ENCODE measurements at regions not wholly inside any gene's neighbourhood (a gene's known extent, or its start where the extent isn't known, plus 50 kb on each side); places are given as distances from the start of the nearest gene placed in this dataset.
"Not testable (repeated sequence)": the region's sequence is repeated elsewhere in the genome, so short reads cannot be mapped to it uniquely, and the experiment has no call there.

GRCh38 chr22:48417225-48418070 is 1410.2 kb downstream of the BRD1 start:
- Histone ChIP-seq H4K20me1 (no peaks in the 10 kb centered on the region; a peak in 1 of 22 replicates), H3K4me3 (no peak overlapping the region), H3K9ac (no peak overlapping the region), H3K27ac (no peak overlapping the region), H3K4me1 (peaks cover 0 to 11% (median 5%) of the 10 kb centered on the region in 10 experiments; a peak in 9 of 20 replicates), H3K9me3 (replicated peaks in 1 of 11) (no peaks in the 10 kb centered on the region), H3K27me3 (no peaks in the 10 kb centered on the region), H3K36me3 (no peaks in the 10 kb centered on the region), H3K4me2 (no peak overlapping the region)
- TF ChIP-seq Cebpa-rat (IDR thresholded peaks at IDR 0.05), result no peak

- H3K27ac ChIP-seq, result no peak overlapping the region
- H3K27me3 ChIP-seq, result no peaks in the 10 kb centered on the region
- no peaks in the 10 kb centered on the region for H3K9me3 ChIP-seq (replicated peaks in 1 of 11)
- no peaks in the 10 kb centered on the region for H3K36me3 ChIP-seq
- H3K9ac ChIP-seq, result no peak overlapping the region
- no peak overlapping the region for H3K4me2 ChIP-seq
- no peaks in the 10 kb centered on the region; a peak in 1 of 22 replicates for H4K20me1 ChIP-seq
- no peak for TF ChIP-seq Cebpa-rat (IDR thresholded peaks at IDR 0.05)
- H3K4me3 ChIP-seq, result no peak overlapping the region
- H3K4me1 ChIP-seq, result peaks cover 0 to 11% (median 5%) of the 10 kb centered on the region in 10 experiments; a peak in 9 of 20 replicates
Observed at GRCh38 chr22:48416396-48417224, 1411.1 kb downstream of the BRD1 start.

GRCh38 chr22:48415520-48415919 is 1412.2 kb downstream of the BRD1 start:
- Histone ChIP-seq H3K4me1 (peaks cover 0 to 7% (median 3%) of the 10 kb centered on the region in 10 experiments; a peak in 8 of 20 replicates), H3K27me3 (no peaks in the 10 kb centered on the region), H3K9me3 (replicated peaks in 1 of 11) (no peaks in the 10 kb centered on the region), H3K27ac (no peak overlapping the region), H3K4me2 (no peak overlapping the region), H4K20me1 (no peaks in the 10 kb centered on the region; a peak in 1 of 22 replicates), H3K9ac (no peak overlapping the region), H3K4me3 (no peak overlapping the region), H3K36me3 (no peaks in the 10 kb centered on the region)
- TF ChIP-seq Cebpa-rat (IDR thresholded peaks at IDR 0.05), result no peak

GRCh38 chr22:48414651-48415050 is 1413.0 kb downstream of the BRD1 start:
- no peak overlapping the region for H3K4me3 ChIP-seq
- H3K36me3 ChIP-seq, result no peaks in the 10 kb centered on the region
- no peak overlapping the region for H3K27ac ChIP-seq
- H3K4me1 ChIP-seq, result peaks cover 0 to 5% (median 2%) of the 10 kb centered on the region in 10 experiments; a peak in 6 of 20 replicates
- H3K9ac ChIP-seq, result no peak overlapping the region
- H3K9me3 ChIP-seq (replicated peaks in 1 of 11), result no peaks in the 10 kb centered on the region
- no peaks in the 10 kb centered on the region for H3K27me3 ChIP-seq
- no peak for TF ChIP-seq Cebpa-rat (IDR thresholded peaks at IDR 0.05)
- H3K4me2 ChIP-seq, result peak overlapping the region in 6 of 11 experiments; percentile 1 to 49 (median 20); a peak in 5 of 22 replicates
- H4K20me1 ChIP-seq, result no peaks in the 10 kb centered on the region; a peak in 1 of 22 replicates

GRCh38 chr22:48412931-48413330 is 1414.7 kb downstream of the BRD1 start:
- H3K4me3 ChIP-seq; H3K27ac ChIP-seq; H3K4me2 ChIP-seq; H3K36me3 ChIP-seq; H4K20me1 ChIP-seq; H3K9me3 ChIP-seq (replicated peaks in 1 of 11); H3K4me1 ChIP-seq; H3K27me3 ChIP-seq; H3K9ac ChIP-seq: not testable (repeated sequence)

- no peak overlapping the region for H3K27ac ChIP-seq
- no peaks in the 10 kb centered on the region for H3K9me3 ChIP-seq (replicated peaks in 1 of 11)
- no peaks in the 10 kb centered on the region for H3K36me3 ChIP-seq
- H3K4me3 ChIP-seq, result no peak overlapping the region
- no peak for TF ChIP-seq Cebpa-rat (IDR thresholded peaks at IDR 0.05)
- no peak overlapping the region for H3K4me2 ChIP-seq
- peaks cover 0 to 5% (median 2%) of the 10 kb centered on the region in 10 experiments; a peak in 6 of 20 replicates for H3K4me1 ChIP-seq
- H3K9ac ChIP-seq, result no peak overlapping the region
- no peaks in the 10 kb centered on the region for H4K20me1 ChIP-seq
- H3K27me3 ChIP-seq, result no peaks in the 10 kb centered on the region
Observed at GRCh38 chr22:48410536-48410935, 1417.1 kb downstream of the BRD1 start.

GRCh38 chr22:48407256-48407955 is 1420.3 kb downstream of the BRD1 start:
- H3K9me3 ChIP-seq (replicated peaks in 1 of 11), result no peaks in the 10 kb centered on the region
- H3K4me3 ChIP-seq, result no peak overlapping the region
- no peaks in the 10 kb centered on the region for H3K36me3 ChIP-seq
- no peak for TF ChIP-seq Cebpa-rat (IDR thresholded peaks at IDR 0.05)
- no peaks in the 10 kb centered on the region for H3K4me1 ChIP-seq
- no peak overlapping the region for H3K4me2 ChIP-seq
- H3K27me3 ChIP-seq, result no peaks in the 10 kb centered on the region
- peaks cover 0 to 5% (median 0%) of the 10 kb centered on the region in 11 experiments; a peak in 1 of 22 replicates for H4K20me1 ChIP-seq
- no peak overlapping the region for H3K27ac ChIP-seq
- H3K9ac ChIP-seq, result no peak overlapping the region

GRCh38 chr22:48406161-48406560 is 1421.5 kb downstream of the BRD1 start:
- Histone ChIP-seq H3K27ac (no peak overlapping the region), H3K9ac (no peak overlapping the region), H4K20me1 (peaks cover 0 to 6% (median 0%) of the 10 kb centered on the region in 11 experiments; a peak in 1 of 22 replicates), H3K4me1 (no peaks in the 10 kb centered on the region), H3K36me3 (no peaks in the 10 kb centered on the region), H3K27me3 (no peaks in the 10 kb centered on the region), H3K9me3 (replicated peaks in 1 of 11) (no peaks in the 10 kb centered on the region), H3K4me3 (no peak overlapping the region), H3K4me2 (no peak overlapping the region)
- no peak for TF ChIP-seq Cebpa-rat (IDR thresholded peaks at IDR 0.05)

- H3K4me2 ChIP-seq, result no peak overlapping the region
- TF ChIP-seq Cebpa-rat (IDR thresholded peaks at IDR 0.05), result no peak
- H3K9me3 ChIP-seq (replicated peaks in 1 of 11), result no peaks in the 10 kb centered on the region
- no peak overlapping the region for H3K27ac ChIP-seq
- peaks cover 0 to 6% (median 0%) of the 10 kb centered on the region in 11 experiments; a peak in 1 of 22 replicates for H4K20me1 ChIP-seq
- no peak overlapping the region for H3K4me3 ChIP-seq
- H3K27me3 ChIP-seq, result no peaks in the 10 kb centered on the region
- H3K4me1 ChIP-seq, result no peaks in the 10 kb centered on the region
- H3K9ac ChIP-seq, result no peak overlapping the region
- H3K36me3 ChIP-seq, result no peaks in the 10 kb centered on the region
Observed at GRCh38 chr22:48405741-48406140, 1421.9 kb downstream of the BRD1 start.
